Colon (tissue), 2 donors: ENCODE measurements at regions not wholly inside any gene's neighbourhood (a gene's known extent, or its start where the extent isn't known, plus 50 kb on each side); places are given as distances from the start of the nearest gene placed in this dataset.

Source experiments
- FAIRE-seq: peaks from 2 replicates; lab custom pipeline; 2012; peaks lifted over from hg19 to GRCh38; lab: Jason Lieb, UNC
- donor health status: control.
- donor health status: control.

- FAIRE-seq, result no peak
These were observed 973.3 kb downstream of the BCL11B start for GRCh38 chr14:98298481-98299244.

- no peak for FAIRE-seq
These were observed 970.3 kb downstream of the BCL11B start for GRCh38 chr14:98301681-98302080.

GRCh38 chr14:98304574-98304973 lies 967.4 kb downstream of the BCL11B start:
- no peak for FAIRE-seq

GRCh38 chr14:98309591-98309990 lies 962.4 kb downstream of the BCL11B start:
- FAIRE-seq, result no peak

GRCh38 chr14:98312006-98312405 lies 960.0 kb downstream of the BCL11B start:
- FAIRE-seq, result no peak

GRCh38 chr14:98321841-98322240 lies 950.2 kb downstream of the BCL11B start:
- FAIRE-seq, result no peak

- FAIRE-seq, result no peak
These were observed 948.2 kb downstream of the BCL11B start for GRCh38 chr14:98323836-98324235.

GRCh38 chr14:98325761-98326160 lies 946.2 kb downstream of the BCL11B start:
- FAIRE-seq, result no peak

GRCh38 chr14:98328496-98328895 lies 943.5 kb downstream of the BCL11B start:
- FAIRE-seq, result no peak

GRCh38 chr14:98334186-98334585 lies 937.8 kb downstream of the BCL11B start:
- no peak for FAIRE-seq

GRCh38 chr14:98341211-98341610 lies 930.8 kb downstream of the BCL11B start:
- FAIRE-seq, result no peak

GRCh38 chr14:98345161-98345560 lies 926.8 kb downstream of the BCL11B start:
- no peak for FAIRE-seq

- no peak for FAIRE-seq
These were observed 924.3 kb downstream of the BCL11B start for GRCh38 chr14:98347686-98348085.

- FAIRE-seq, result no peak
These were observed 923.5 kb downstream of the BCL11B start for GRCh38 chr14:98348505-98348904.

- FAIRE-seq, result no peak
These were observed 921.8 kb downstream of the BCL11B start for GRCh38 chr14:98350213-98350612.

GRCh38 chr14:98364961-98365360 lies 907.0 kb downstream of the BCL11B start:
- no peak for FAIRE-seq

GRCh38 chr14:98366429-98366828 lies 905.6 kb downstream of the BCL11B start:
- no peak for FAIRE-seq

- FAIRE-seq, result no peak
These were observed 903.8 kb downstream of the BCL11B start for GRCh38 chr14:98368221-98368620.

- FAIRE-seq, result no peak
These were observed 903.1 kb downstream of the BCL11B start for GRCh38 chr14:98368916-98369315.

- FAIRE-seq, result no peak
These were observed 902.7 kb downstream of the BCL11B start for GRCh38 chr14:98369344-98369743.

- FAIRE-seq, result no peak
These were observed 901.6 kb downstream of the BCL11B start for GRCh38 chr14:98370352-98370751.

GRCh38 chr14:98371141-98371540 lies 900.9 kb downstream of the BCL11B start:
- FAIRE-seq, result no peak

GRCh38 chr14:98374136-98374535 lies 897.9 kb downstream of the BCL11B start:
- no peak for FAIRE-seq

GRCh38 chr14:98375566-98375965 lies 896.4 kb downstream of the BCL11B start:
- FAIRE-seq, result no peak
